T-helper 9 cell (primary cell): ENCODE measurements at regions not wholly inside any gene's neighbourhood (a gene's known extent, or its start where the extent isn't known, plus 50 kb on each side); places are given as distances from the start of the nearest gene placed in this dataset.

ENCODE experiments used
- DNase-seq: peaks from one replicate; pipeline ENCODE4 v3.0.0-alpha.2; 2020

DNA sequence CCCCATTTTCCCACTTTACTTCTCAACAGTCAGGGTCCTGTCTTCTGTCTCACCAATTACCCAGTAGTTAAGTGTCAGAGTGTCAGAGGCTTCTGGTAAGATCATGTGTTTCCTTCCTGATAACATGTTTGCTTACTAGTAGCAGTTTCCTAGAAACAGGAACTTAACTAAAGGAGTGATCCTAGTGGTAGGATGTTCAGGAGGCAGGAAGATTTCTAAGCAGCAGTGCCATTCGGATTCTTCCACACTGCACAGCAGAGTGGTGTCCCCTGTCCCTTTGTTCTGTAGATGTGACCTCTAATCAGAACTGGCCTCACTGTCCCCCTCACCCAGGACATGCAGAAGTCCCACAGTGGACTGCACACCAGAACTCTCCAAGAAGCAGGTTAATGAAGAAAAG lies 221.8 kb upstream of the OSR1 start:
- no peak for DNase-seq

DNA sequence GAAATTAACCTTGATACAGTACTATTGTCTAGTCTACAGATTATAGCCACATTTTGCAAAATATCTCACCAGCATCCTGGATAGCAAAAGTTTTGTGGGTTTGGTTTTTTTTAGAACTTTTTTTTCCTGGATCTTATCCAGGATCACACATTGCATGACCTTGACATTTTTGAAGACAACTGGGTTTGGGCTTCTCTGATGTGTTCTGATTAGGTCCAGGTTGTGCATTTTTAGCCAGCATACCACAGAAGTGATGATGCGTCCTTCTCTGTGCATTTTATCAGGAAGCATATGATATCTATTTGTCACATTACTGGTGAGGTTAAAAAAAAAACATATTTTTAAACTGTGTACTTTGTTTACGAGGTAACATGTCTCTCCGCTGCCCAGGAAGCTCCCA lies 221.0 kb upstream of the OSR1 start:
- no peak for DNase-seq

DNA sequence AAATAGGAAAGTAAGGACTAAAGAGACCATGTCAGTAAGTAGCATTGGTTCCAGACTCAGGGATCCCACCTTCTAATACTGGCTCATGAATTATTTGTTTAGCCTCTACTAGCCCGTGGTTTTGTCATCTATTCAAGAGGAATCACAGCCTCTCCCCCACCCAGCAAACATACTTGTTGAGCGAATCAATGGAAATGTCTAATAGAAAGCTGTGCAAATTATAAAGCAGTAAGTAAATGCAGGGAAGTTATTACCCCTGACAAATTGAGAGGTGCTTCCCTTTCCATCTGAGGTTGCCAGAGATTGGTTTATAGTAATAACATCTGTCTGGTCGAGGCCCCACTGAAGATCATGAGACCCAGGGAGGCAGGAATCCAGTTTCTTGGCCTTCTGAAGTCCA lies 219.3 kb upstream of the OSR1 start:
- no peak for DNase-seq

GRCh38 chr2:19576411-19576810 lies 218.0 kb upstream of the OSR1 start:
- no peak for DNase-seq

DNA sequence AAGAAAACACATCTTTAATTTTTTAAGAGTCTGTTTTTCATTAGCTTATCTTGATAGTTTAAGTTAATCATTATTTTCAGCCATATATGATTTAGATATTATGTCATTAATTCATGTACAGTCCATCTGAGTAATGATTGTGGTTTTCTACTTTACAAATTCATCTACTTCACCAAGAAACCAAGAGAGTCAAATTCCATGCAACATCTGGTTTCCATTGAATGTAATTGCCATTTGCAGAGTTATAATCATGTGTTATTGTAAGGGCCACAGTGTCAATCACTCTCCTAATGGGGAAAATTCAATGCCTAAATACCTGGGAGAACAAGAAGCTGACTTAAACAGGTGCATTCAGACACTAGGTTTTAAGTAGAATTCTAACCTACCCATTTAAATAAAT lies 217.2 kb upstream of the OSR1 start:
- no peak for DNase-seq

DNA sequence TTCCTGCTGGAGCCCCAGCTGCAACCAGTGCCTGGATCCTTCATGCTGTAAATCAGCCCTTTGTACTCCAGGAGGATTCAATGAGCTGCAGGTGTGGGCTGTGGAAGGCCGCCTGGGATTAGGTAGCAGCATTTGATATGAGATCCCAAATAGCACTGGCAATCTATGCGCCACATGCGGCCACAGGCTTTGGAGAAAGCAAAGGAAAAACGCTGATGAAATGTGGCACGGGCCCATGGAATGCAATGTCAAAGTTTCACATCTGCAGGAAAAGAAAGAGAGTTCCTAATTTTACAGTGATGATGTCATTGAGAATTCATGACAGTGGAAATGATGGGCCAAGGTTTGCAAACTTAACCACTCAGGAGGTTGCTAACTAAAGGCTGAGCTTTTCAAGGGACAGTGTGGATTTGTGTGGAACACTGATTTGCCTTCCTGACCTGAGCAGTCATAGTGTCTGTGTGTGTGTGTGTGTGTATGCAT lies 216.4 kb upstream of the OSR1 start:
- no peak for DNase-seq

DNA sequence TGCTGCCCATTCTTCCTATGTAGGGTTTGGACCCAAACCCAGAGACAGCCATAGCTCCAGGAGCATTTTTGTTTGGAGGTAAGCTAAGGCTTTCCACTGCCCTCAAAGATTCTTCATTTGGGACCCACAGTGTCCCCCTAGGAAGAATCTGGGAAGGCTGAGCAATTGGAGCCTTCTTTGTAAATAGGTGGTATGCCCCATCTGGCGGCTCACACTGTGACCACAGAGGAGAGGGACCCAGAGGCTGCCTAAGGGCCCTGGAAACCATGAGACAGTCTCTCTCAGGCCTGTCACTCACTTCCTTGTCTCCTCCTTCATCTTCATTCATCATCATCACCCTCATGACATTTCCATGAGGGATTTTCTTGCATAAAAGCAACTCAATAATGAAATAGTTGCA lies 215.4 kb upstream of the OSR1 start:
- no peak for DNase-seq

GRCh38 chr2:19571773-19572172 lies 213.3 kb upstream of the OSR1 start:
- DNase-seq: no peak

DNA sequence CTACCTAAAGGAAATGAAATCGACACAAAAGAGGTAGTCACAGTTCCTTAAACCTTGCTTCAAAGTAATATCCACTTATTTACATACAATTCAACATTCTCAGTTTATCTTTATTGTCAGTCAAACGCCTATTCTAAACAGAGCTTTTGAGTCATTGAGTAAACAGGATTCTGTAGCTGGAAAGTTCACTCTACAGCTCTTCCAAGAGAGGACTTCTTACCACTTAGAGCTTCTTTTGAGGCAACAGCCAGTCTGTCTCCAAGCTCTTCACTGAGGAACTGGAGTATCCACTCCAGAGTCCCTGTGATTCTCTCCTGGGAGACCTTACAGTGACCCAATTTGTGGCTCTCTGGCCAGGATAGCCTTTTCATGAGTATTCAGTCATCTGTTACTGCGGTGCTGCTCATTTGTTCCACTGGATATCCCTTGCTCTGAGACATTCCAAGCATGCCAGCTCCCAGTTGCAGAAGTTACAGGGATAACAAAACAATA lies 210.9 kb upstream of the OSR1 start:
- DNase-seq: no peak

DNA sequence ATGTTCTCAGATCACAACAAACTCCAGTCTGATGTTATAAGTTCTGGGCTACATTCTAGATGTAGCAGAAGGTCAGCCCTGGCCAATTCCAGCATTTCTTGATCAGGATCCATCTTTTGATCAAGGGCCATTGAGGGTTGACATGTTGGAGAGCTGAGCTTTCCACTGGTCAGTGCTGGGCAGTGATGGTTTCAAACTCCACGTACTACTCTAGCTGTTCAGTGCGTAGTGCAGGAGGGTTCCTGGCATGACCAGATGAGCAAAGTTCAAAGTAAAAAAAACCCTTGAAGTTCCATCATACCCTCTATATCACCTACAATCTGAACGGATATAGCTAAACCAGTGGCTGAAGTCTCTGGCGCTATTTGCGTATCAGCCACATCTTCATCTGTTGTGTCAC lies 210.4 kb upstream of the OSR1 start:
- DNase-seq: no peak

DNA sequence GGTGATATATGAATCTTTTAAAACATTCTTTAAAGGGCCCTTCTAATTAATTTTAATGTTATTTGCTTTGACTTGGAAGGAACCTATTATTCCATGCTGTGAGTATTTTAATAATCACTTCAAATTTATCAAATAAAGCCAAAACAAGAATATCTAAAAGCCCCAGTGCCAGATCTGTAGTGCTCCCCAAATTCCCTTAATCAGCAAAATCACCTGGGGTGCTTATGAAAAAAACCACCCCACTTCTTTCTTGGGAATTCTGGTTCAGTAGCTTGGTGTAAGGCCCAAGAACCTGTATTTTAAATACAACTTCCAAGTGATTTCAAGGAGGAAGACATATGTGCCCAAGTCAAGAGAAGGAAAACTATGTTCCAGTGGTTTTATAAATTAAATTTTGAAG lies 202.4 kb upstream of the OSR1 start:
- no peak for DNase-seq

DNA sequence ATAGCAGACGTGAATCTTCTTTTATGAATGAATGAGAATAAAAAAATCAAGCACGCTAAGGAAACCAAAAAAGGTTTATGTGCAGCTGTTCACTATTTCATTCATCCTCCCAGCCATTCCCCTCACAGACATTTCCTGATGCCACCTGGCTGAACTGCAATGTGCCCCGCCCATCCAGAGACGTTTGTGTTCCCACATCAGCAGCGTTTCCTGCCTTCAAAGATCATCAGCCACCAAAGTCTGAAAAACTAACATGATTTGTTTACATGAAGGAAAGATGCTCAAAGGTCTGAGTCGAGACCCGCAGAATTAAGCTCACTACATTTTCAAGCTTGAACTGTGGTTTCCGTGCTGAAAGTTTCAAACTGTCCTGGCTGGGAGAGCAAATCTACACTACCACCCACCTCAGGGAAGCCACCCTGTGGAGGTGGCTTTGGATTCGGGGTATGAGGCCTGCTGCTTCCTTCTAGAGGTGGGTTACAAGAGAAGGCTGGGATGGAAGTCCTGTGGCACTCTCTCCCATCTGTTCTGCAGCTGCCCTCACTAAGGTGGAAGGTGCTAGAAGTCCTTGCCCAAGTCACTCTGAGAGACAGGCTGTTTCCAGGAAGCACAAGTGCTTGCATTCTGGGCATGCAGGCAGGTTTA lies 201.3 kb upstream of the OSR1 start:
- no peak for DNase-seq

DNA sequence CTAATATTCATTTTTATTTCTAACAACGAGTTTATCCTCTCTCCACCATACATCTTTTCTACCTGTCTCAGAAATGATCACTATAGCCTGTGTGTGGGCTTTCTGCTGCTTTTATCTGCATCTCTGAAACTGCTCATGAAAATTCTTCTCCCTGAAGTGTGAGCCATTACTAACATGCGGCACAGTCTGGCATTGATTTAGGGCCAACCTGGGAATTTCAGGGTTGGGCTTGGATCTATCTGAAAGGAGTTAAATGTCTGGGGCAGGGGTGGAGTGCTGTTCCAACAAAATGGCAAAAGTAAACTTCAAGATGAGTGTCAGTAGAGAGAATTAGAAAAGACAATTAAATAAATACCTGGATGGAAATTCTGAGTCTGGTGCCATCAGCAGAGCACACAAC lies 198.2 kb upstream of the OSR1 start:
- DNase-seq: no peak

DNA sequence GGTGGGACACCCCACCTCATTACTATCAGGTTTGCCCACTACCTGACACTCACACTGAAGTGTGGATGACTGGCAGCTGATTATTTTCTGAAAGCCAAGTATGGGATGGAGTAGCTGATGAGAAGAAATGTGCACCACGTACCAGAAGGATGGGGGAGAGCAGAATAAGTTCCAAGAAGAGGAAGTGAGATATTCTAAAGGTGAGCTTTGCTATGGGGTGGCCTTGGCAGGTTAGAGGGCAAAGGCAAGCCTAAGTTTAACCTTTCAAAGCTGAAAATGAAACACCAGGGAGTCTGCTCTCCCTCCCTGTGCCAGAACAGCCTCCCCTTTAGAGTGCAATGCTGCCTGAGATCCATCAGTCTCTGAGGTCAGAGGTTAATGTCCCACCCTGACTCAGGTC lies 196.1 kb upstream of the OSR1 start:
- no peak for DNase-seq

DNA sequence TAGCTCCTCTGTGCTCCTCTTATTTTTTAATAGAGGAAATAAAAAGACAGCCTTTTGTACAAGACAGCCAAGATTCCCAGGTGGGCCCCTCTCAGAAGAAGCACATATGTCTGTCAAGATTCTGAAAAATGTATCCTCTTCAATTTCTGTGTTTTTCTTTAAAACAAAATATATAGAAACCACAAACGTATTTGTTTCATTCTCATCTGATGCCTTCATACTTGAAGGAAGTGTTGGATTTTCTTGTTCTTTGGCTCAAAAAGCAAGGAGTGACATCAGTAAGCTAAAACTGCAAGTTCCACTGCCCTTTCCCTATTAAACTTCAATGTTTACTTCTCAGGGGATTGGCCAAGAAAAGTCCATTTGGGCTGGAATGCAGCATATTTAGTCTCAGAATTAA lies 193.8 kb upstream of the OSR1 start:
- no peak for DNase-seq

DNA sequence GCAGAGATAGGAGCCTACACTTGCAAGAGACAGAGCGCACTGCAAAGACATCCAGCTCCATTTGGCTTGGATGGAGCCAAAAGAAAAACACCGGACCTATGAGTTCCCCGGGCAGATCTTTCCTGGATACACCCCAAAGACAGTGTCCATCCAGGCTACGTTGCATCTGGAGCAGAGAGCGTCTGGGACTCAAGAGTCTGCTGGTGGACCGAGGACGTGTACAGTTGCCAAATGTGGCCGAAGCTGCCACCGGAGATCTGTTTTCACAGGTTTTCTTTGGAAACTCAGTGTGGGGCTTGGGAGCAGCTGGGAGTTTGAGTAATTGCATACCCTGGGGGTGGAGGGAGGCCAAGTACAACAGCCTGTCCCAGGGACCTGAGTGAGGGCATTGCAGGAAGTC lies 192.3 kb upstream of the OSR1 start:
- no peak for DNase-seq

GRCh38 chr2:19549821-19550220 lies 191.4 kb upstream of the OSR1 start:
- no peak for DNase-seq

- DNase-seq: no peak
These were observed 189.7 kb upstream of the OSR1 start for GRCh38 chr2:19548116-19548515.

DNA sequence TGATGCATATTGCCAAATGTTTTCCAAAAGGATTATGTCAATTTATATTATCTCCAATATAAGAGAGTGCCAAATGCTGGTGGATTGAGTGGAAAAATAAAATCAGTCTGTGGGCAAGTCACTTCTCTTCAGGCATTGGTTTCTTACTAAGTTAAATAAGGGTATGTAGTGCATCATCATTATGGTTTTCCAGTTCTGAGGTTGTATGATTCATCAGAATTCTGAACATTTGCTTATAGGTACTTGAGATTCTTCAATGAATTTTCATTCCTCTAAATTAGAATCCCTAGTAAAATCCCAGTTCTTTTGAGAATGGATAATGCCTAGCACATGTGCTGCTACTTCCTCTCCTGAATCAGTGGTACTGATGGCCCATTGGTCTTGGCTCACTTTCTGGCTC lies 188.9 kb upstream of the OSR1 start:
- DNase-seq: no peak

DNA sequence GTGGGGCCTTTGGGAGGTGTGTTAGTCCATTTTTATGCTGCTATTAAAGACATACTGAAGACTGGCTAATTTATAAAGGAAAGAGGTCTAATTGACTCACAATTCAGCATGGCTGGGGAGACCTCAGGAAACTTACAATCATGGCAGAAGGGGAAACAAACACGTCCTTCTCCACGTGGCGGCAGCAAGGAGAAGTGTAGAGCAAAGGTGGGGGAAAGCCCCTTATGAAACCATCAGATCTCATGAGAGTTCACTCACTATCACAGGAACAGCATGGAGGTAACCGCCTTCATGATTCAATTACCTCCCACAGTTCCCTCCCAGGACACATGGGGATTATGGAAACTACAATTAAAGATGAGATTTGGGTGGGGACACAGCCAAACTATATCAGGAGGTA lies 187.1 kb upstream of the OSR1 start:
- DNase-seq: no peak

DNA sequence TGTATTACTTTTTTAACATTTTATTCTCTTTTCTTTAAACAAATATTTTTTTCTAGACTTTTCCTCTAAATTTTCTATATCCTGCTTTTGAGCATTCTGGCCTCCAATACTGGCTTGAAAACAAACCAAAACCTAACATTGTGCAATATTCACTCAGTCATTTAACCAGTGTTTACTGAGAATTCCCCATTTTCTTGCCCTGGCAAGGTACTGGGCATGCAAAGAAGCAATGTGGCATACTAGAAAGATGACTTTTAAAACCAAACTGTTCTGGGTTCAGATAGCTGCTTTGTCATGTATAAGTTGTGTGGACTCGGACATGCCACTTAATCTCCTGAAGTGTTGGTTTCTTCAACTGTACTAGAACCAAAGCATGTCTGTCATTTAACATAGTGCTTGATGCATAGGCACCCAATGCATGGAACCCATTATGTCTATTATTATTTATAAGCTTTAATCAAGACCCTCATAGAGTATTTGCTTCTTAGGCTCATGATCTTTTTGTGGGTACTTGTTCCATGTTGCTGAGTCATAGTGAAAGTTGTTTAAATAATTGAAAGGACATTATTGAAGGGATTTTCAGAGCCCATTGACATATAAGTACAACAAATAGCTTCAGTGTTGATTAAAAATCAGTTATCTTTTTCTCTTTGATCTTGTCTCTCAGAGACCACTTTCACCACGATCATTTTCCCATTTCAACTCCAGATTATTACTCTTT lies 185.4 kb upstream of the OSR1 start:
- no peak for DNase-seq

GRCh38 chr2:19542796-19543662 lies 184.6 kb upstream of the OSR1 start:
- no peak for DNase-seq

- no peak for DNase-seq
These were observed 183.5 kb upstream of the OSR1 start for GRCh38 chr2:19541884-19542283.
